Activated naive CD8-positive, alpha-beta T cell treated with anti-CD3 and anti-CD28 coated beads, Interleukin-2, amount 10 ng/mL, durations not matched to agents 7 days and 5 days (primary cell): ENCODE measurements at regions not wholly inside any gene's neighbourhood (a gene's known extent, or its start where the extent isn't known, plus 50 kb on each side); places are given as distances from the start of the nearest gene placed in this dataset.

Source experiments
- ATAC-seq: fragments of 150-1000 bp; cut with Tn5 transposase; one replicate; pipeline ENCODE4 v1.10.0; 2021; ENCODE audit warnings: low read depth, moderate library complexity
- POLR2A ChIA-PET: fragments of 350-600 bp; sonication (Branson Sonifier 250); formaldehyde crosslinking; loops from one replicate; lab custom pipeline; 2021; ENCODE audit warnings: antibody characterized with exemption; lab: Charles Lee
- DNase-seq: peaks from one replicate; pipeline ENCODE4 v3.0.0; 2021
- H3K27ac Mint-ChIP-seq: one replicate; pipeline ENCODE4 v1.8.0; 2022; ENCODE audit warnings: mild to moderate bottlenecking, mixed read lengths
- H3K27me3 Mint-ChIP-seq: one replicate; pipeline ENCODE4 v1.8.0; 2022; ENCODE audit warnings: mild to moderate bottlenecking, moderate library complexity, mixed read lengths
- H3K36me3 Mint-ChIP-seq: one replicate; pipeline ENCODE4 v1.8.0; 2021; ENCODE audit warnings: mild to moderate bottlenecking, mixed read lengths
- H3K4me1 Mint-ChIP-seq: one replicate; pipeline ENCODE4 v1.8.0; 2021; ENCODE audit warnings: mixed read lengths
- H3K4me3 Mint-ChIP-seq: one replicate; pipeline ENCODE4 v1.8.0; 2022; ENCODE audit warnings: mild to moderate bottlenecking, moderate library complexity, mixed read lengths
- H3K9me3 Mint-ChIP-seq: one replicate; pipeline ENCODE4 v1.8.0; 2021; ENCODE audit warnings: mixed read lengths

GRCh38 chr10:131750973-131751826, 149.6 kb upstream of the PPP2R2D start:
- Mint-ChIP-seq H3K27ac (no peak overlapping the region), H3K27me3 (no peaks in the 10 kb centered on the region), H3K9me3 (no peaks in the 10 kb centered on the region), H3K36me3 (no peaks in the 10 kb centered on the region), H3K4me1 (no peaks in the 10 kb centered on the region), H3K4me3 (no peak overlapping the region)
- POLR2A ChIA-PET = no interaction called here
- ATAC-seq = no peak
- DNase-seq = no peak

GRCh38 chr10:131751827-131752775, 148.7 kb upstream of the PPP2R2D start:
- H3K4me3 Mint-ChIP-seq = no peak overlapping the region
- H3K27ac Mint-ChIP-seq = no peak overlapping the region
- H3K4me1 Mint-ChIP-seq = no peaks in the 10 kb centered on the region
- H3K36me3 Mint-ChIP-seq = no peaks in the 10 kb centered on the region
- POLR2A ChIA-PET = no interaction called here
- no peaks in the 10 kb centered on the region for H3K9me3 Mint-ChIP-seq
- H3K27me3 Mint-ChIP-seq = no peaks in the 10 kb centered on the region
- DNase-seq (no peak), ATAC-seq (no peak)

GRCh38 chr10:131753336-131753735, 147.5 kb upstream of the PPP2R2D start:
- Mint-ChIP-seq H3K27ac (no peak overlapping the region), H3K9me3 (no peaks in the 10 kb centered on the region), H3K4me1 (no peaks in the 10 kb centered on the region), H3K27me3 (no peaks in the 10 kb centered on the region), H3K4me3 (no peak overlapping the region), H3K36me3 (no peaks in the 10 kb centered on the region)
- no peak for DNase-seq
- POLR2A ChIA-PET = no interaction called here
- ATAC-seq = no peak

GRCh38 chr10:131755200-131755599, 145.6 kb upstream of the PPP2R2D start:
- POLR2A ChIA-PET = no interaction called here
- no peak overlapping the region for H3K4me3 Mint-ChIP-seq
- ATAC-seq = no peak
- H3K9me3 Mint-ChIP-seq = no peaks in the 10 kb centered on the region
- H3K27me3 Mint-ChIP-seq = no peaks in the 10 kb centered on the region
- no peaks in the 10 kb centered on the region for H3K36me3 Mint-ChIP-seq
- no peak overlapping the region for H3K27ac Mint-ChIP-seq
- no peaks in the 10 kb centered on the region for H3K4me1 Mint-ChIP-seq
- no peak for DNase-seq

GRCh38 chr10:131757285-131758058, 143.3 kb upstream of the PPP2R2D start:
- Mint-ChIP-seq H3K36me3 (no peaks in the 10 kb centered on the region), H3K27me3 (peaks cover 2% of the 10 kb centered on the region), H3K9me3 (no peaks in the 10 kb centered on the region), H3K4me3 (no peak overlapping the region), H3K4me1 (no peaks in the 10 kb centered on the region), H3K27ac (no peak overlapping the region)
- no peak for DNase-seq
- no peak for ATAC-seq
- POLR2A ChIA-PET = no interaction called here

GRCh38 chr10:131758062-131758938, 142.5 kb upstream of the PPP2R2D start:
- no peaks in the 10 kb centered on the region for H3K36me3 Mint-ChIP-seq
- peaks cover 2% of the 10 kb centered on the region for H3K27me3 Mint-ChIP-seq
- DNase-seq (no peak), ATAC-seq (no peak)
- no peak overlapping the region for H3K27ac Mint-ChIP-seq
- H3K4me3 Mint-ChIP-seq = no peak overlapping the region
- POLR2A ChIA-PET = no interaction called here
- no peaks in the 10 kb centered on the region for H3K9me3 Mint-ChIP-seq
- no peaks in the 10 kb centered on the region for H3K4me1 Mint-ChIP-seq

- POLR2A ChIA-PET = no interaction called here
Measured at GRCh38 chr10:131758939-131759301, 141.9 kb upstream of the PPP2R2D start.

GRCh38 chr10:131759347-131759746, 141.5 kb upstream of the PPP2R2D start:
- Mint-ChIP-seq H3K27ac (no peak overlapping the region), H3K27me3 (peaks cover 3% of the 10 kb centered on the region), H3K9me3 (no peaks in the 10 kb centered on the region), H3K36me3 (no peaks in the 10 kb centered on the region), H3K4me3 (no peak overlapping the region), H3K4me1 (no peaks in the 10 kb centered on the region)
- ATAC-seq = no peak
- POLR2A ChIA-PET = no interaction called here
- DNase-seq = no peak

More at GRCh38 chr10:131758939-131759301, 141.9 kb upstream of the PPP2R2D start:
- Mint-ChIP-seq H3K27me3 (peaks cover 2% of the 10 kb centered on the region), H3K36me3 (no peaks in the 10 kb centered on the region), H3K4me1 (no peaks in the 10 kb centered on the region), H3K9me3 (no peaks in the 10 kb centered on the region), H3K4me3 (no peak overlapping the region), H3K27ac (no peak overlapping the region)
- ATAC-seq = no peak
- no peak for DNase-seq

GRCh38 chr10:131760416-131761166, 140.2 kb upstream of the PPP2R2D start:
- POLR2A ChIA-PET = no interaction called here
- no peaks in the 10 kb centered on the region for H3K4me1 Mint-ChIP-seq

GRCh38 chr10:131762789-131763696, 137.8 kb upstream of the PPP2R2D start:
- no peak overlapping the region for H3K27ac Mint-ChIP-seq
- DNase-seq (no peak), ATAC-seq (no peak)
- peaks cover 4% of the 10 kb centered on the region for H3K27me3 Mint-ChIP-seq
- H3K9me3 Mint-ChIP-seq = no peaks in the 10 kb centered on the region
- no peaks in the 10 kb centered on the region for H3K4me1 Mint-ChIP-seq
- no peak overlapping the region for H3K4me3 Mint-ChIP-seq
- POLR2A ChIA-PET = no interaction called here
- H3K36me3 Mint-ChIP-seq = no peaks in the 10 kb centered on the region

More at GRCh38 chr10:131760416-131761166, 140.2 kb upstream of the PPP2R2D start:
- H3K27ac Mint-ChIP-seq = no peak overlapping the region
- H3K4me3 Mint-ChIP-seq = no peak overlapping the region
- peaks cover 4% of the 10 kb centered on the region for H3K27me3 Mint-ChIP-seq
- ATAC-seq (no peak), DNase-seq (no peak)
- no peaks in the 10 kb centered on the region for H3K36me3 Mint-ChIP-seq
- H3K9me3 Mint-ChIP-seq = no peaks in the 10 kb centered on the region

- H3K36me3 Mint-ChIP-seq = no peaks in the 10 kb centered on the region
Measured at GRCh38 chr10:131764929-131765328, 135.9 kb upstream of the PPP2R2D start.

More at GRCh38 chr10:131764929-131765328, 135.9 kb upstream of the PPP2R2D start:
- DNase-seq = no peak
- ATAC-seq = no peak
- Mint-ChIP-seq H3K27ac (no peak overlapping the region), H3K4me1 (no peaks in the 10 kb centered on the region), H3K27me3 (peaks cover 4% of the 10 kb centered on the region), H3K4me3 (no peak overlapping the region), H3K9me3 (no peaks in the 10 kb centered on the region)
- POLR2A ChIA-PET = no interaction called here
